ENCODE measurements at regions not wholly inside any gene's neighbourhood (a gene's known extent, or its start where the extent isn't known, plus 50 kb on each side); places are given as distances from the start of the nearest gene placed in this dataset.

- TF ChIP-seq CTCF (IDR thresholded peaks at IDR 0.05) (no peak), EP300 (IDR thresholded peaks at IDR 0.05; ENCODE audit: low read depth) (no peak), POLR2AphosphoS5 (IDR thresholded peaks at IDR 0.05) (no peak), POLR2A (IDR thresholded peaks at IDR 0.05) (no peak)
These were observed 2184.6 kb upstream of the PIK3C3 start for GRCh38 chr18:39770399-39770798.
